GM23338 (cell line): ENCODE measurements at regions not wholly inside any gene's neighbourhood (a gene's known extent, or its start where the extent isn't known, plus 50 kb on each side); places are given as distances from the start of the nearest gene placed in this dataset.

ENCODE experiments used
- CTCF ChIP-seq, 2 experiments: fragments of 200-600 bp in 1 of 2; sonication (generic) in 1 of 2; conservative IDR thresholded peaks; 2 replicates each; pipeline versions ENCODE4 v1.5.1 to v1.6.1; 2016 to 2017; ENCODE audit warnings: antibody characterized with exemption in 2 of 2, low read depth in 2 of 2, mild to moderate bottlenecking in 2 of 2, moderate library complexity in 1 of 2
- EZH2 ChIP-seq: fragments of 200-600 bp; sonication (generic); IDR thresholded peaks from one replicate; pipeline ENCODE4 v1.8.0; 2017; ENCODE audit warnings: antibody characterized with exemption, mild to moderate bottlenecking, low read depth; ENCODE audit not compliant: unreplicated experiment
- EZH2phosphoT487 ChIP-seq: fragments of 200-600 bp; sonication (generic); IDR thresholded peaks from one replicate; pipeline ENCODE4 v1.8.1; 2018; ENCODE audit warnings: antibody characterized with exemption; ENCODE audit not compliant: unreplicated experiment
- POLR2AphosphoS5 ChIP-seq: IDR thresholded peaks from 2 replicates; pipeline ENCODE4 v1.6.1; 2016; ENCODE audit warnings: antibody characterized with exemption, low read depth
- ZNF331 ChIP-seq: fragments of 250-450 bp; sonication (Bioruptor Pico); IDR thresholded peaks from 2 replicates; pipeline ENCODE4 v1.5.0; 2020; ENCODE audit warnings: low read depth, mild to moderate bottlenecking, moderate library complexity

DNA sequence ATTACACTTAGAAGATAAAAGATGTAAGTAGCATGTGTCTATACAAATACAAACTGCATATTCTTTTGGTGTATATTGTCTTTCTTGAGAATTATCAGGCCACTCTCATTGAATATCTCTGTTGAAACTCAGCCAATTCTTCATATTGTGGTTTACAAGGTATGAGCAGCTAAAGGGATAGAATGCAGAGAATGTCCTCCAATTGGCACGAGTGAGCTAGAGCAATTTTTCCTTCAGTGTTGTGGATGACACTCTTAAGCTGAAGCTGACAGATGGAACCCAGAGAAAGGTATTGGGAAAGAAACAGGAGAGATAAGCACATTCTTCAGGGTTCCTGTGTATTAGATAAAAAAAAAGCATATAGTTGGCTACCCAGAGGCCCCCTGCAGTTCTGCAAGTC is 453.1 kb downstream of the EPHA3 start:
- no peak for TF ChIP-seq POLR2AphosphoS5
- TF ChIP-seq CTCF (conservative IDR thresholded peaks at IDR 0.05; ENCODE audit: low read depth in 2 of 2): no peak
- no peak for TF ChIP-seq EZH2
- TF ChIP-seq EZH2phosphoT487: no peak
- no peak for TF ChIP-seq ZNF331 (CRISPR knock-in tag)
